H1 (cell line): ENCODE measurements at regions not wholly inside any gene's neighbourhood (a gene's known extent, or its start where the extent isn't known, plus 50 kb on each side); places are given as distances from the start of the nearest gene placed in this dataset.

Source experiments
- TF ChIP-seq, protein P1 (sequence below): fragments of 300-600 bp; sonication (generic); IDR thresholded peaks from 2 replicates; pipeline ENCODE4 v1.7.1; 2012; ENCODE audit warnings: low read length, moderate library complexity, mild to moderate bottlenecking, inconsistent platforms; ENCODE audit not compliant: insufficient replicate concordance

DNA sequence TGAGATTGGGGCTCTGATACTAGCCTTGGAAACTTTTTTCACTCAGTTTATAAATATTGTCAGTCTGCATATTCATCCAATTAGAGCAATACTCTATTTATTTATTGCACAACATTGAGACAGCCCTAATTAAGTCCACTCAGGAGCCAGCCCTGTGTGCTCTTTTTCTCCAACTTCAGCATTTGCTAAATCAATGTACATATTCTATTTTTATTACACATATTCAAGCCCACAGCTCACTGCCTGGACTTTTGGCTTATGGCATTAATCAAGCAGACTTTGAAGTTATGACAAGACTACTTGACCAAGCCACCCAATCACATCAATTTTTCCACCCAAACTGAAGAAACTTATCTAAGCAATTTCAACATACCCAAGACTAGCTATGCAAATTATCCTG lies 215.5 kb downstream of the RPS4Y2 start (continued):
- TF ChIP-seq, protein P1, sequence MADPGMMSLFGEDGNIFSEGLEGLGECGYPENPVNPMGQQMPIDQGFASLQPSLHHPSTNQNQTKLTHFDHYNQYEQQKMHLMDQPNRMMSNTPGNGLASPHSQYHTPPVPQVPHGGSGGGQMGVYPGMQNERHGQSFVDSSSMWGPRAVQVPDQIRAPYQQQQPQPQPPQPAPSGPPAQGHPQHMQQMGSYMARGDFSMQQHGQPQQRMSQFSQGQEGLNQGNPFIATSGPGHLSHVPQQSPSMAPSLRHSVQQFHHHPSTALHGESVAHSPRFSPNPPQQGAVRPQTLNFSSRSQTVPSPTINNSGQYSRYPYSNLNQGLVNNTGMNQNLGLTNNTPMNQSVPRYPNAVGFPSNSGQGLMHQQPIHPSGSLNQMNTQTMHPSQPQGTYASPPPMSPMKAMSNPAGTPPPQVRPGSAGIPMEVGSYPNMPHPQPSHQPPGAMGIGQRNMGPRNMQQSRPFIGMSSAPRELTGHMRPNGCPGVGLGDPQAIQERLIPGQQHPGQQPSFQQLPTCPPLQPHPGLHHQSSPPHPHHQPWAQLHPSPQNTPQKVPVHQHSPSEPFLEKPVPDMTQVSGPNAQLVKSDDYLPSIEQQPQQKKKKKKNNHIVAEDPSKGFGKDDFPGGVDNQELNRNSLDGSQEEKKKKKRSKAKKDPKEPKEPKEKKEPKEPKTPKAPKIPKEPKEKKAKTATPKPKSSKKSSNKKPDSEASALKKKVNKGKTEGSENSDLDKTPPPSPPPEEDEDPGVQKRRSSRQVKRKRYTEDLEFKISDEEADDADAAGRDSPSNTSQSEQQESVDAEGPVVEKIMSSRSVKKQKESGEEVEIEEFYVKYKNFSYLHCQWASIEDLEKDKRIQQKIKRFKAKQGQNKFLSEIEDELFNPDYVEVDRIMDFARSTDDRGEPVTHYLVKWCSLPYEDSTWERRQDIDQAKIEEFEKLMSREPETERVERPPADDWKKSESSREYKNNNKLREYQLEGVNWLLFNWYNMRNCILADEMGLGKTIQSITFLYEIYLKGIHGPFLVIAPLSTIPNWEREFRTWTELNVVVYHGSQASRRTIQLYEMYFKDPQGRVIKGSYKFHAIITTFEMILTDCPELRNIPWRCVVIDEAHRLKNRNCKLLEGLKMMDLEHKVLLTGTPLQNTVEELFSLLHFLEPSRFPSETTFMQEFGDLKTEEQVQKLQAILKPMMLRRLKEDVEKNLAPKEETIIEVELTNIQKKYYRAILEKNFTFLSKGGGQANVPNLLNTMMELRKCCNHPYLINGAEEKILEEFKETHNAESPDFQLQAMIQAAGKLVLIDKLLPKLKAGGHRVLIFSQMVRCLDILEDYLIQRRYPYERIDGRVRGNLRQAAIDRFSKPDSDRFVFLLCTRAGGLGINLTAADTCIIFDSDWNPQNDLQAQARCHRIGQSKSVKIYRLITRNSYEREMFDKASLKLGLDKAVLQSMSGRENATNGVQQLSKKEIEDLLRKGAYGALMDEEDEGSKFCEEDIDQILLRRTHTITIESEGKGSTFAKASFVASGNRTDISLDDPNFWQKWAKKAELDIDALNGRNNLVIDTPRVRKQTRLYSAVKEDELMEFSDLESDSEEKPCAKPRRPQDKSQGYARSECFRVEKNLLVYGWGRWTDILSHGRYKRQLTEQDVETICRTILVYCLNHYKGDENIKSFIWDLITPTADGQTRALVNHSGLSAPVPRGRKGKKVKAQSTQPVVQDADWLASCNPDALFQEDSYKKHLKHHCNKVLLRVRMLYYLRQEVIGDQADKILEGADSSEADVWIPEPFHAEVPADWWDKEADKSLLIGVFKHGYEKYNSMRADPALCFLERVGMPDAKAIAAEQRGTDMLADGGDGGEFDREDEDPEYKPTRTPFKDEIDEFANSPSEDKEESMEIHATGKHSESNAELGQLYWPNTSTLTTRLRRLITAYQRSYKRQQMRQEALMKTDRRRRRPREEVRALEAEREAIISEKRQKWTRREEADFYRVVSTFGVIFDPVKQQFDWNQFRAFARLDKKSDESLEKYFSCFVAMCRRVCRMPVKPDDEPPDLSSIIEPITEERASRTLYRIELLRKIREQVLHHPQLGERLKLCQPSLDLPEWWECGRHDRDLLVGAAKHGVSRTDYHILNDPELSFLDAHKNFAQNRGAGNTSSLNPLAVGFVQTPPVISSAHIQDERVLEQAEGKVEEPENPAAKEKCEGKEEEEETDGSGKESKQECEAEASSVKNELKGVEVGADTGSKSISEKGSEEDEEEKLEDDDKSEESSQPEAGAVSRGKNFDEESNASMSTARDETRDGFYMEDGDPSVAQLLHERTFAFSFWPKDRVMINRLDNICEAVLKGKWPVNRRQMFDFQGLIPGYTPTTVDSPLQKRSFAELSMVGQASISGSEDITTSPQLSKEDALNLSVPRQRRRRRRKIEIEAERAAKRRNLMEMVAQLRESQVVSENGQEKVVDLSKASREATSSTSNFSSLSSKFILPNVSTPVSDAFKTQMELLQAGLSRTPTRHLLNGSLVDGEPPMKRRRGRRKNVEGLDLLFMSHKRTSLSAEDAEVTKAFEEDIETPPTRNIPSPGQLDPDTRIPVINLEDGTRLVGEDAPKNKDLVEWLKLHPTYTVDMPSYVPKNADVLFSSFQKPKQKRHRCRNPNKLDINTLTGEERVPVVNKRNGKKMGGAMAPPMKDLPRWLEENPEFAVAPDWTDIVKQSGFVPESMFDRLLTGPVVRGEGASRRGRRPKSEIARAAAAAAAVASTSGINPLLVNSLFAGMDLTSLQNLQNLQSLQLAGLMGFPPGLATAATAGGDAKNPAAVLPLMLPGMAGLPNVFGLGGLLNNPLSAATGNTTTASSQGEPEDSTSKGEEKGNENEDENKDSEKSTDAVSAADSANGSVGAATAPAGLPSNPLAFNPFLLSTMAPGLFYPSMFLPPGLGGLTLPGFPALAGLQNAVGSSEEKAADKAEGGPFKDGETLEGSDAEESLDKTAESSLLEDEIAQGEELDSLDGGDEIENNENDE, result no peak
